ENCODE measurements at regions not wholly inside any gene's neighbourhood (a gene's known extent, or its start where the extent isn't known, plus 50 kb on each side); places are given as distances from the start of the nearest gene placed in this dataset.
"Not testable (repeated sequence)": the region's sequence is repeated elsewhere in the genome, so short reads cannot be mapped to it uniquely, and the experiment has no call there.

DNA sequence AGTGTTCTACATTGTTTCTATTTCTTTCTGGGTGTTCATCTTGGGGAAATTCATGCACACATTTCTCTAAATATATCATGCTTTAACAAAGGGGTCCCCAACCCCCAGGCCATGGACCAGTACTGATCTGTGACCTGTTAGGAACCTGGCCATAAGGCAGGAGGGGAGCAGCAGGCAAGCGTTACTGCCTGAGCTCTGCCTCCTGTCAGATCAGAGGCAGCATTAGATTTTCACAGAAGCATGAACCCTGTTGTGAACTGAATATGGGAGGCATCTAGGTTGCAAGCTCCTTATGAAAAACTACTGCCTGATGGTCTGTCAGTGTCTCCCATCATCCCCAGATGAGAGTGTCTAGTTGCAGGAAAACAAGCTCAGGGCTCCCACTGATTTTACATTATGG lies 270.0 kb downstream of the AGTPBP1 start:
- no peak for DNase-seq (ENCODE audit: low read depth)
- Histone ChIP-seq H3K27me3 (ENCODE audit: control insufficient read depth, insufficient read depth, low read length) (no peaks in the 10 kb centered on the region), H3K4me3 (ENCODE audit: low read depth, low read length) (no peak overlapping the region), H3K36me3 (ENCODE audit: control insufficient read depth, insufficient read depth, low read length) (no peaks in the 10 kb centered on the region)
- TF ChIP-seq CTCF (IDR thresholded peaks at IDR 0.05; ENCODE audit: insufficient read depth, low read length, poor library complexity, severe bottlenecking) = no peak

DNA sequence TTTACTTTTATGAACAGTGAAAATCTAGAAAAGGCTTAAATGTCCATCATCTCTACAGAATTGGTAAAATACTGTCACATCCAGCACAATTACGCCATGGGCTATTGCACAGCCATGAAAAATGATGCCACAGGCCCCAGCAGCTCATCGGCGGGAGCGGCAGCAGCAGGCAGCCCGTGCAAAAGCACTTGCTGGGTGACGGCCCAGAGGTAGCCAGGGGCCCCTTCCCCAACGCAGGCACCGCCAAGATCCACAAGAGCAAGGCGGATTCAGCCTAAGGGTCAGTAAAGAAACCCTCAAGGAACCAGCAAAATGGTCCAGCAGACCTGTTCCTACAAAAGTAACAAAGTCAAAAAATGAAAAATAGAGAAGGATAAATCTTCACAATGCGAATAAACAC lies 272.7 kb downstream of the AGTPBP1 start:
- no peak for DNase-seq (ENCODE audit: low read depth)
- Histone ChIP-seq H3K36me3 (ENCODE audit: control insufficient read depth, insufficient read depth, low read length) (no peaks in the 10 kb centered on the region), H3K4me3 (ENCODE audit: low read depth, low read length) (no peak overlapping the region), H3K27me3 (ENCODE audit: control insufficient read depth, insufficient read depth, low read length) (no peaks in the 10 kb centered on the region)
- TF ChIP-seq CTCF (IDR thresholded peaks at IDR 0.05; ENCODE audit: insufficient read depth, low read length, poor library complexity, severe bottlenecking) = no peak

DNA sequence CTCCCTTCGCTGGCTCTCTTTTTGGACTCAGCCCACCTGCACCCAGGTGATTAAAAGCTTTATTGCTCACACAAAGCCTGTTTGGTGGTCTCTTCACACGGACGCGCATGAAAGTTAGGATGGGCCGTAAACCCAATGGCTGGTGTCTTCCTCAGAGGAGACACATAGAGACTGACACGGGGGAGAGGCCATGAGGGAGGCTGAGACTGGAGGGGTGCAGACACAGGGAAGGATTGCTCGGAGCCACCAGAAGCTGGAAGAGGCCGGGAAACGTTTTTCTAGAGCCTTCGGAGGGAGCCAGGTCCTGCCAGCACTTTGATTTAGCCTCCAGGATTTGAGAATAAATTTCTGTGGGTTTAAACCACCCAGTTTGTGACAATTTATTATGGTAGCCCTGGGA lies 274.9 kb downstream of the AGTPBP1 start:
- no peak for DNase-seq (ENCODE audit: low read depth)
- TF ChIP-seq CTCF (IDR thresholded peaks at IDR 0.05; ENCODE audit: insufficient read depth, low read length, poor library complexity, severe bottlenecking) = no peak
- no peaks in the 10 kb centered on the region for H3K27me3 ChIP-seq (ENCODE audit: control insufficient read depth, insufficient read depth, low read length)
- no peaks in the 10 kb centered on the region for H3K36me3 ChIP-seq (ENCODE audit: control insufficient read depth, insufficient read depth, low read length)
- H3K4me3 ChIP-seq (ENCODE audit: low read depth, low read length) = no peak overlapping the region

GRCh38 chr9:85458114-85458864 lies 283.5 kb downstream of the AGTPBP1 start:
- H3K36me3 ChIP-seq (ENCODE audit: control insufficient read depth, insufficient read depth, low read length); DNase-seq (ENCODE audit: low read depth); H3K4me3 ChIP-seq (ENCODE audit: low read depth, low read length); H3K27me3 ChIP-seq (ENCODE audit: control insufficient read depth, insufficient read depth, low read length): not testable (repeated sequence)

- H3K27me3 ChIP-seq (ENCODE audit: control insufficient read depth, insufficient read depth, low read length) = no peaks in the 10 kb centered on the region
- H3K4me3 ChIP-seq (ENCODE audit: low read depth, low read length) = no peak overlapping the region
- DNase-seq (ENCODE audit: low read depth) = no peak
- no peak for TF ChIP-seq CTCF (IDR thresholded peaks at IDR 0.05; ENCODE audit: insufficient read depth, low read length, poor library complexity, severe bottlenecking)
- H3K36me3 ChIP-seq (ENCODE audit: control insufficient read depth, insufficient read depth, low read length) = no peaks in the 10 kb centered on the region
Measured at GRCh38 chr9:85453850-85454249, 287.9 kb downstream of the AGTPBP1 start.

DNA sequence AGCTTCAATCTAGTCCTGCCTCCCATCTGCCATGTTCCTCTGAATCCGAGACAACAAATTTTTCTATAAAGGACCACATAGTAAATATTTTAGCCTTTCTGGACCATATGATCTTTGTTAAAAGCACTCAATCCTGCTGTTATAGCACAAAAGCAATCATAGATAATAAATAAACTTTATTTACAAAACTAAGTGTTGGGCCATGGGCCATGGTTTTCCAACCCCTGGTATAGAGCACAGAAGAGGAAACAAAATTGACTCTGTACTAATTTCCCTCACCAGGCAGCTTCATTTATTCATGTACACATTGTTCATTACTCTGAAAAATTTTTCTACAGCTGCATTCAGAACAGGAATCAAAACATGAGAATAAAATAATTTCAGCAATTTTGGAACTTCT lies 288.9 kb downstream of the AGTPBP1 start:
- Histone ChIP-seq H3K36me3 (ENCODE audit: control insufficient read depth, insufficient read depth, low read length) (no peaks in the 10 kb centered on the region), H3K27me3 (ENCODE audit: control insufficient read depth, insufficient read depth, low read length) (no peaks in the 10 kb centered on the region), H3K4me3 (ENCODE audit: low read depth, low read length) (no peak overlapping the region)
- TF ChIP-seq CTCF (IDR thresholded peaks at IDR 0.05; ENCODE audit: insufficient read depth, low read length, poor library complexity, severe bottlenecking) = no peak
- no peak for DNase-seq (ENCODE audit: low read depth)

All from kidney epithelial cell (primary cell).